H1 (cell line): ENCODE measurements at regions not wholly inside any gene's neighbourhood (a gene's known extent, or its start where the extent isn't known, plus 50 kb on each side); places are given as distances from the start of the nearest gene placed in this dataset.

Source experiments
- ATF3 ChIP-seq: IDR thresholded peaks from 2 replicates; pipeline ENCODE4 v1.6.1; 2011; ENCODE audit warnings: low read depth, mild to moderate bottlenecking, low read length; ENCODE audit not compliant: insufficient read depth
- CHD2 ChIP-seq: IDR thresholded peaks from 2 replicates; pipeline ENCODE4 v1.6.1; 2012; ENCODE audit warnings: low read length, improper control_type of control experiment
- EGR1 ChIP-seq: IDR thresholded peaks from 2 replicates; pipeline ENCODE4 v1.6.1; 2011; ENCODE audit warnings: low read depth, low read length, borderline replicate concordance
- HDAC6 ChIP-seq: IDR thresholded peaks from one replicate; pipeline ENCODE4 v1.7.1; 2012; ENCODE audit warnings: low read depth, mild to moderate bottlenecking, inconsistent platforms, low read length, moderate library complexity
- JUND ChIP-seq: IDR thresholded peaks from 2 replicates; pipeline ENCODE4 v1.6.1; 2011; ENCODE audit warnings: mild to moderate bottlenecking, improper control_type of control experiment, low read length
- NRF1 ChIP-seq: IDR thresholded peaks from 2 replicates; pipeline ENCODE4 v1.6.1; 2011; ENCODE audit warnings: mild to moderate bottlenecking, low read depth, low read length, improper control_type of control experiment
- POU5F1 ChIP-seq: IDR thresholded peaks from 2 replicates; pipeline ENCODE4 v1.6.1; 2011; ENCODE audit warnings: low read depth, mild to moderate bottlenecking, low read length, moderate library complexity
- RAD21 ChIP-seq, 2 experiments: IDR thresholded peaks in 1 of 2; conservative IDR thresholded peaks in 1 of 2; 2 replicates each; pipeline ENCODE4 v1.6.1; 2011; ENCODE audit warnings: low read depth in 2 of 2, low read length in 2 of 2, improper control_type of control experiment in 1 of 2, inconsistent platforms in 1 of 2, mild to moderate bottlenecking in 1 of 2, moderate library complexity in 1 of 2
- RFX5 ChIP-seq: IDR thresholded peaks from 2 replicates; pipeline ENCODE4 v1.6.1; 2011; ENCODE audit warnings: low read depth, low read length, improper control_type of control experiment, borderline replicate concordance
- SAP30 ChIP-seq: fragments of 300-600 bp; sonication (generic); IDR thresholded peaks from 2 replicates; pipeline ENCODE4 v1.7.1; 2012; ENCODE audit warnings: low read length, moderate library complexity, mild to moderate bottlenecking, inconsistent platforms; ENCODE audit not compliant: insufficient read depth, insufficient replicate concordance
- TCF12 ChIP-seq: IDR thresholded peaks from 2 replicates; pipeline ENCODE4 v1.6.1; 2011; ENCODE audit warnings: low read depth, mild to moderate bottlenecking, low read length
- TF ChIP-seq, protein P1 (sequence below): fragments of 300-600 bp; sonication (generic); IDR thresholded peaks from 2 replicates; pipeline ENCODE4 v1.7.1; 2012; ENCODE audit warnings: low read length, moderate library complexity, mild to moderate bottlenecking, inconsistent platforms; ENCODE audit not compliant: insufficient replicate concordance

DNA sequence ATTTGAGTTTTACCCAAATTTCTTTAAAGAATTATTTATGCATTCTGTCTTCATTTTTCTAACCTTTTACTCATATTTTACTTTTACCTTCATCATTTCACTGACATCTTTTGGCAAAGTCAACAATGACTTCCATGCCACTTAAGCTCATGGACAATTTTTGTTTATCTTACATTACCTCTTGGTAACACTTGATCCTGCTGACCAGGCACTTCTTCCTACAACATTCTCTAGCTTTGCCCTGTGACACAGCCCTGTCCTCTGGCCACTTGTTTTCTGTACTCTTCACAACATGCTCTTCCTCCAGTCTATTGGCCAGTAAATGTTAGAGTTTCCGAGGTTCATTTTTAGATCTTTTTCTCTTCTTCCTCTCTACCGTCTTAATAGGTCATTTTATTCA, 377.2 kb downstream of the SUCLA2 start (continued):
- TF ChIP-seq, protein P1, sequence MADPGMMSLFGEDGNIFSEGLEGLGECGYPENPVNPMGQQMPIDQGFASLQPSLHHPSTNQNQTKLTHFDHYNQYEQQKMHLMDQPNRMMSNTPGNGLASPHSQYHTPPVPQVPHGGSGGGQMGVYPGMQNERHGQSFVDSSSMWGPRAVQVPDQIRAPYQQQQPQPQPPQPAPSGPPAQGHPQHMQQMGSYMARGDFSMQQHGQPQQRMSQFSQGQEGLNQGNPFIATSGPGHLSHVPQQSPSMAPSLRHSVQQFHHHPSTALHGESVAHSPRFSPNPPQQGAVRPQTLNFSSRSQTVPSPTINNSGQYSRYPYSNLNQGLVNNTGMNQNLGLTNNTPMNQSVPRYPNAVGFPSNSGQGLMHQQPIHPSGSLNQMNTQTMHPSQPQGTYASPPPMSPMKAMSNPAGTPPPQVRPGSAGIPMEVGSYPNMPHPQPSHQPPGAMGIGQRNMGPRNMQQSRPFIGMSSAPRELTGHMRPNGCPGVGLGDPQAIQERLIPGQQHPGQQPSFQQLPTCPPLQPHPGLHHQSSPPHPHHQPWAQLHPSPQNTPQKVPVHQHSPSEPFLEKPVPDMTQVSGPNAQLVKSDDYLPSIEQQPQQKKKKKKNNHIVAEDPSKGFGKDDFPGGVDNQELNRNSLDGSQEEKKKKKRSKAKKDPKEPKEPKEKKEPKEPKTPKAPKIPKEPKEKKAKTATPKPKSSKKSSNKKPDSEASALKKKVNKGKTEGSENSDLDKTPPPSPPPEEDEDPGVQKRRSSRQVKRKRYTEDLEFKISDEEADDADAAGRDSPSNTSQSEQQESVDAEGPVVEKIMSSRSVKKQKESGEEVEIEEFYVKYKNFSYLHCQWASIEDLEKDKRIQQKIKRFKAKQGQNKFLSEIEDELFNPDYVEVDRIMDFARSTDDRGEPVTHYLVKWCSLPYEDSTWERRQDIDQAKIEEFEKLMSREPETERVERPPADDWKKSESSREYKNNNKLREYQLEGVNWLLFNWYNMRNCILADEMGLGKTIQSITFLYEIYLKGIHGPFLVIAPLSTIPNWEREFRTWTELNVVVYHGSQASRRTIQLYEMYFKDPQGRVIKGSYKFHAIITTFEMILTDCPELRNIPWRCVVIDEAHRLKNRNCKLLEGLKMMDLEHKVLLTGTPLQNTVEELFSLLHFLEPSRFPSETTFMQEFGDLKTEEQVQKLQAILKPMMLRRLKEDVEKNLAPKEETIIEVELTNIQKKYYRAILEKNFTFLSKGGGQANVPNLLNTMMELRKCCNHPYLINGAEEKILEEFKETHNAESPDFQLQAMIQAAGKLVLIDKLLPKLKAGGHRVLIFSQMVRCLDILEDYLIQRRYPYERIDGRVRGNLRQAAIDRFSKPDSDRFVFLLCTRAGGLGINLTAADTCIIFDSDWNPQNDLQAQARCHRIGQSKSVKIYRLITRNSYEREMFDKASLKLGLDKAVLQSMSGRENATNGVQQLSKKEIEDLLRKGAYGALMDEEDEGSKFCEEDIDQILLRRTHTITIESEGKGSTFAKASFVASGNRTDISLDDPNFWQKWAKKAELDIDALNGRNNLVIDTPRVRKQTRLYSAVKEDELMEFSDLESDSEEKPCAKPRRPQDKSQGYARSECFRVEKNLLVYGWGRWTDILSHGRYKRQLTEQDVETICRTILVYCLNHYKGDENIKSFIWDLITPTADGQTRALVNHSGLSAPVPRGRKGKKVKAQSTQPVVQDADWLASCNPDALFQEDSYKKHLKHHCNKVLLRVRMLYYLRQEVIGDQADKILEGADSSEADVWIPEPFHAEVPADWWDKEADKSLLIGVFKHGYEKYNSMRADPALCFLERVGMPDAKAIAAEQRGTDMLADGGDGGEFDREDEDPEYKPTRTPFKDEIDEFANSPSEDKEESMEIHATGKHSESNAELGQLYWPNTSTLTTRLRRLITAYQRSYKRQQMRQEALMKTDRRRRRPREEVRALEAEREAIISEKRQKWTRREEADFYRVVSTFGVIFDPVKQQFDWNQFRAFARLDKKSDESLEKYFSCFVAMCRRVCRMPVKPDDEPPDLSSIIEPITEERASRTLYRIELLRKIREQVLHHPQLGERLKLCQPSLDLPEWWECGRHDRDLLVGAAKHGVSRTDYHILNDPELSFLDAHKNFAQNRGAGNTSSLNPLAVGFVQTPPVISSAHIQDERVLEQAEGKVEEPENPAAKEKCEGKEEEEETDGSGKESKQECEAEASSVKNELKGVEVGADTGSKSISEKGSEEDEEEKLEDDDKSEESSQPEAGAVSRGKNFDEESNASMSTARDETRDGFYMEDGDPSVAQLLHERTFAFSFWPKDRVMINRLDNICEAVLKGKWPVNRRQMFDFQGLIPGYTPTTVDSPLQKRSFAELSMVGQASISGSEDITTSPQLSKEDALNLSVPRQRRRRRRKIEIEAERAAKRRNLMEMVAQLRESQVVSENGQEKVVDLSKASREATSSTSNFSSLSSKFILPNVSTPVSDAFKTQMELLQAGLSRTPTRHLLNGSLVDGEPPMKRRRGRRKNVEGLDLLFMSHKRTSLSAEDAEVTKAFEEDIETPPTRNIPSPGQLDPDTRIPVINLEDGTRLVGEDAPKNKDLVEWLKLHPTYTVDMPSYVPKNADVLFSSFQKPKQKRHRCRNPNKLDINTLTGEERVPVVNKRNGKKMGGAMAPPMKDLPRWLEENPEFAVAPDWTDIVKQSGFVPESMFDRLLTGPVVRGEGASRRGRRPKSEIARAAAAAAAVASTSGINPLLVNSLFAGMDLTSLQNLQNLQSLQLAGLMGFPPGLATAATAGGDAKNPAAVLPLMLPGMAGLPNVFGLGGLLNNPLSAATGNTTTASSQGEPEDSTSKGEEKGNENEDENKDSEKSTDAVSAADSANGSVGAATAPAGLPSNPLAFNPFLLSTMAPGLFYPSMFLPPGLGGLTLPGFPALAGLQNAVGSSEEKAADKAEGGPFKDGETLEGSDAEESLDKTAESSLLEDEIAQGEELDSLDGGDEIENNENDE, result no peak
- TF ChIP-seq EGR1, result no peak
- no peak for TF ChIP-seq NRF1
- TF ChIP-seq HDAC6, result no peak
- no peak for TF ChIP-seq RAD21 (IDR thresholded peaks at IDR 0.05 in 1 of 2, conservative IDR thresholded peaks at IDR 0.05 in 1 of 2; ENCODE audit: low read depth in 2 of 2, low read length in 2 of 2)
- TF ChIP-seq RFX5, result no peak
- no peak for TF ChIP-seq POU5F1
- TF ChIP-seq CHD2, result no peak
- TF ChIP-seq SAP30, result no peak
- no peak for TF ChIP-seq ATF3
- TF ChIP-seq TCF12, result no peak
- TF ChIP-seq JUND, result no peak
